GM19452 (cell line): ENCODE measurements at regions not wholly inside any gene's neighbourhood (a gene's known extent, or its start where the extent isn't known, plus 50 kb on each side); places are given as distances from the start of the nearest gene placed in this dataset.
"Not testable (repeated sequence)": the region's sequence is repeated elsewhere in the genome, so short reads cannot be mapped to it uniquely, and the experiment has no call there.

Experiments used
- ATAC-seq: cut with Tn5 transposase; IDR thresholded peaks from one replicate; pipeline ENCODE4 v1.9.1; 2021; ENCODE audit not compliant: unreplicated experiment

DNA sequence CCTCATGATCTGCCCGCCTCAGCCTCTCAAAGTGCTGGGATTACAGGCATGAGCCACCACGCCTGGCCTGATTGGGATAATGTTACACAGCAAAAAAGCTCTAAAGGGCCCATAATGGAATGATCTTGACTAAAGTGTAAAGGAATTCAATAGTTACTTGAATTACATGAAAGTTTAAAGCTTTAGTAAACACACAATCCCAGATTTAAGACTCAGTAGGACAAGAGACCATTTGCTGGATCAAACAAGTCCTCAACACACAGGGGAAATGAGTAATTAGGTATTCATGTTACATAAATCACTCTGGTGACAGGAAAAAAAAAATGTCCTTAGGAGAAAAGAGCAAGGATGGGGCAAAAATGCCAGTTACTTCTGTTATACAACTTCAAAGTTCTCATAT, 762.9 kb upstream of the AMELY start:
- ATAC-seq, result no peak

DNA sequence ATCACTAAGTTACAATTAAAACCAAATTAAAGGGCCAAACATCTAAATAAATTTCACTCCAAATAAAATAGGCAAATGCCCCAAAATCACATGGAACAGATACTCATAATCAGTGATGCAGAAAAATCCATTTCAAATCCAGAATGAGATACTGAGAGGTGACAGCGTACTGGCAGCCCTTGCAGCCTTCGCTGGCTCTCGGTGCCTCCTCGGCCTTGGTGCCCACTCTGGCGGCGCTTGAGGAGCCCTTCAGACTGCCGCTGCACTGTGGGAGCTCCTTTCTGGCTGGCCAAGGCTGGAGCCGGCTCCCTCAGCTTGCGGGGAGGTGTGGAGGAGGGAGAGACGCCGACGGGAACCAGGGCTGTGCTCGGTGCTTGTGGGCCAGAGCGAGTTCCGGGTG, 761.2 kb upstream of the AMELY start:
- ATAC-seq, result no peak

DNA sequence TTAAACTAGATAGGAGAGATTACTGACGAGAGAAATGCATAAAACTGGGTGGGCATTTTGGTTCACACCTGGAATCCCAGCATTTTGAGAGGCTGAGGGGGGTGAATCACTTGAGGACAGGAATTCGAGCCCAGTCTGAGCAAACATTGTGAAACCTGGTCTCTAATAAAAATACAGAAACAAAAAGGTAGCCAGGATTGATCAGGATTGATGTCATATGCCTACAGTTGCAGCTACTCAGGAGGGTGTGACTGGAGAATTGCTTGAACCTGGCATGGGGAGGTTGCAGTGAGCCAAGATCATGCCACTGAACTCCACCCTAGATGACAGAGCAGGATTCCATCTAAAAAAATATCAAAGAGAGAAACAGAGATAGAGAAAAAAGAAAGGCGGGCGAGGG, 751.7 kb upstream of the AMELY start:
- no peak for ATAC-seq

DNA sequence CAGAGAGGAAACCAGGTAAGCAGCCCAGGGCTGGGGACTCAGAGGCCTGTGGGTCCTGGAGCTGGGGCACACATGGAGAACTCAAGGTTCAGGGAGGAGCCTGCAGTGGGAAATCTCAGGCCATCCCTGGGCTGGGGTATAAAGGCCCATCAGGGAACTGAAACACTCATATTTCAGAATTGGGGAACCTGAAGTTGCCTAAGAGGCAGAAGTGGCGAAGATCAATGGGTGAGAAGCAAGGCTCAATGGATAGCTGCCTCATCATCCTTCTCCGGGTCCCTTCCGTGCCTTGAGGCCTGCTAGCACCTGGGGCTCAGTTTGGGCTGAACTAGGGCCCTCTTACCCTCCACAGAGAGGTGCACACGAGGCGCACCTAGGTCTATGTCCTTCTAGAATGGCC, 747.5 kb upstream of the AMELY start:
- no peak for ATAC-seq

DNA sequence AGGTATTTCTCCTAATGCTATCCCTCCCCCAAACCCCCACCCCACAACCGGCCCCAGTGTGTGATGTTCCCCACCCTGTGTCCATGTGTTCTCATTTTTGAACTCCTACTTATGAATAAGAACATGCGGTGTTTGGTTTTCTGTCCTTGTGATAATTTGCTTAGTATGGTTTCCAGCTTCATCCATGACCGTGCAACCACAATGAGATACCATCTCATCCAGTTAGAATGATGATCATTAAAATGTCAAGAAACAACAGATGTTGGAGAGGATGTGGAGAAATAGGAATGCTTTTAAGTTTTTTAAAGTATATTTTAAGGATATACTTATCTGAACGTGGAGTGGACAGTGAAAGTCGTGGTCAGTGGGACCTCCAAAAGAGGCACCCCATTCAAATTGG, 745.0 kb upstream of the AMELY start:
- no peak for ATAC-seq

DNA sequence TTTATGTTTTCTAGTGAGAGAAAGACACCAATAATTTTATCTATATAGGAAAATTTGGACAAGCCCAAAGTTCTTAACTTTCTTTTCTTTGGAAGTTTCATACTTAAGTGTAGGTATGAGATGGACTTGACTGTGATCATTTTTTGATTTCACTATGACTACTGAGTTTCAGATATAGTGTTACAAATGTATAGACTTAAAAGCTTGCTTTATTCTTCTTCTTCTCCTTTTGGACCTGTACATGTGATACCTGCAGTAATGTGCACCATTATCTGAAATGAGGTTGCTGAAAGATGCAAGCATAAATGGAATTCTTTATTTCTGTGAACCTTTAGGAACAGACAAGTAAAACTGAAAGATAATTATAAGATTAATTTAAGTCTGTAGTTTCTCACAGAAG, 743.4 kb upstream of the AMELY start:
- no peak for ATAC-seq

DNA sequence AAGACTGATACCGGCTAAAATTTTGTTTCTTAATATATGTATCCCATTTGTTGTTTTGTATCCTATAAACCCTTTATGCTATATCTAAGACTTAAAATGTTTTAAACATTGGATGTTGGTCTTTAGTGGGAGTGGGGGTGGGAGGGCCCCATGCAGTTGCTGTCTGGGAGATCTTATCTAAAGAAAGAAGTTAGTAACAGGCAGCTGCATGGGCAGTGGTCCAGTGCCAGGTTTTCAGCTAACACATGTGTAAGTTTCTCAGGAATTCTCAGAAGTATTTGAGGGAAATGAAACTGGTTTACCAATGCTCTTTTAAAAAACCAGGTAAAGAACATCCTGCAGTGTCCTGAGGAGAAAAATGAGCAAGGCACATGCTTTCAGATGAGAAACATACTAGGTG, 738.3 kb upstream of the AMELY start:
- ATAC-seq, result not testable (repeated sequence)
